PC-9 (cell line): ENCODE measurements at regions not wholly inside any gene's neighbourhood (a gene's known extent, or its start where the extent isn't known, plus 50 kb on each side); places are given as distances from the start of the nearest gene placed in this dataset.
"Not testable (repeated sequence)": the region's sequence is repeated elsewhere in the genome, so short reads cannot be mapped to it uniquely, and the experiment has no call there.

ENCODE experiments used
- BruUV-seq: library from RNA; stranded (reverse); fragments of 400-500 nt; replicated peaks from 2 replicates; lab custom pipeline; 2021; lab: Mats Ljungman, UMichigan
- CTCF ChIA-PET: fragments of 300-600 bp; sonication (Branson Sonifier 250); formaldehyde crosslinking; loops from one replicate; lab custom pipeline; 2022; ENCODE audit warnings: antibody characterized with exemption; lab: Charles Lee
- POLR2A ChIA-PET: fragments of 300-600 bp; sonication (Branson Sonifier 250); formaldehyde crosslinking; loops from one replicate; lab custom pipeline; 2022; ENCODE audit warnings: antibody characterized with exemption; ENCODE audit not compliant: unreplicated experiment; lab: Charles Lee
- DNase-seq, 2 experiments: peaks; one replicate each; pipeline versions ENCODE4 v3.0.0 to v3.0.0-alpha.2; 2015 to 2022; ENCODE audit warnings: mixed read lengths in 1 of 2
- H2AFZ ChIP-seq: fragments of 200-600 bp; sonication (generic); 2 replicates; pipeline ENCODE4 v1.8.1; 2017; ENCODE audit warnings: antibody characterized with exemption
- H3F3A ChIP-seq: fragments of 200-600 bp; sonication (generic); 2 replicates; pipeline ENCODE4 v1.8.1; 2017; ENCODE audit warnings: antibody characterized with exemption, mild to moderate bottlenecking, low read depth; ENCODE audit not compliant: insufficient read depth
- H3K27ac ChIP-seq: fragments of 200-600 bp; sonication (generic); 2 replicates; pipeline ENCODE4 v1.6.1; 2016; ENCODE audit warnings: mixed run types
- H3K27me3 ChIP-seq: fragments of 200-600 bp; sonication (generic); 2 replicates; pipeline ENCODE4 v1.6.1; 2016; ENCODE audit warnings: low read depth, mixed run types; ENCODE audit not compliant: insufficient read depth
- H3K36me3 ChIP-seq: fragments of 200-600 bp; sonication (generic); 2 replicates; pipeline ENCODE4 v1.6.1; 2016; ENCODE audit warnings: low read depth, mixed run types
- H3K4me1 ChIP-seq: fragments of 200-600 bp; sonication (generic); replicated peaks from 2 replicates; pipeline ENCODE4 v1.6.1; 2016; ENCODE audit warnings: mixed run types; ENCODE audit not compliant: insufficient read depth
- H3K4me2 ChIP-seq: fragments of 200-600 bp; sonication (generic); 2 replicates; pipeline ENCODE4 v1.6.1; 2017; ENCODE audit warnings: mixed run types
- H3K4me3 ChIP-seq: fragments of 200-600 bp; sonication (generic); 2 replicates; pipeline ENCODE4 v1.6.1; 2016; ENCODE audit warnings: mixed run types
- H3K79me2 ChIP-seq: fragments of 200-600 bp; sonication (generic); 2 replicates; pipeline ENCODE4 v1.6.1; 2017; ENCODE audit warnings: low read depth, mixed run types
- H3K9me2 ChIP-seq: fragments of 200-600 bp; sonication (generic); 2 replicates; pipeline ENCODE4 v1.8.1; 2017; ENCODE audit warnings: mild to moderate bottlenecking; ENCODE audit not compliant: insufficient read depth
- H3K9me3 ChIP-seq: fragments of 200-600 bp; sonication (generic); 2 replicates; pipeline ENCODE4 v1.8.1; 2016; ENCODE audit warnings: low read depth; ENCODE audit not compliant: insufficient read depth
- H4K20me1 ChIP-seq: fragments of 200-600 bp; sonication (generic); 2 replicates; pipeline ENCODE4 v1.8.1; 2017; ENCODE audit not compliant: insufficient read depth
- EZH2 ChIP-seq: fragments of 200-600 bp; sonication (generic); IDR thresholded peaks from 2 replicates; pipeline ENCODE4 v1.8.0; 2017; ENCODE audit warnings: antibody characterized with exemption, low read depth
- intact Hi-C: fragments of 100-400 bp; cut with micrococcal nuclease; formaldehyde crosslinking; loops from one replicate; pipeline ENCODE4 v1.10.0; 2022; ENCODE audit not compliant: unreplicated experiment
- TF ChIP-seq, protein P1 (sequence below): fragments of 200-600 bp; sonication (generic); conservative IDR thresholded peaks from 2 replicates; pipeline ENCODE4 v1.6.1; 2017; ENCODE audit warnings: mixed run types, antibody characterized with exemption, mild to moderate bottlenecking, moderate library complexity

DNA sequence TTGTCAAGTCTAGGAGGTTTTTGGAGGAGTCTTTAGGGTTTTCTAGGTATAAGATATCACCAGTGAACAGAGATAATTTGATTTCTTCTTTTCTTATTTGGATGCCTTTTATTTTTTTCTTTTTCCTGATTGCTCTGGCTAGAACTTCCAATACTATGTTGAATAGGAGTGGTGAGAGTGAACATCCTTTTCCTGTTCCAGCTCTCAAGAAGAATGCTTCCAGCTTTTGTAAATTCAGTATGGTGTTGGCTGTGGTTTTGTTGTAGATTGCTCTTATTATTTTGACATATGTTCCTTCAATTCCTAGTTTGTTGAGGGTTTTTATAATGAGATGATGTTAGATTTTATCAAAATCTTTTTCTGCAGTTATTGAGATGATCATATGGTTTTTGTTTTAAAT lies 165.6 kb upstream of the WDFY3 start:
- no peak overlapping the region for H2AFZ ChIP-seq
- H3K9me3 ChIP-seq: no peaks in the 10 kb centered on the region
- no peak overlapping the region for H3K4me3 ChIP-seq
- POLR2A ChIA-PET: no interaction called here
- no peaks in the 10 kb centered on the region for H4K20me1 ChIP-seq
- no peaks in the 10 kb centered on the region for H3K36me3 ChIP-seq
- CTCF ChIA-PET: no interaction called here
- no peak overlapping the region for H3K27ac ChIP-seq
- H3K79me2 ChIP-seq: no peaks in the 10 kb centered on the region
- H3K9me2 ChIP-seq: no peaks in the 10 kb centered on the region; the same call in 1 of the 2 replicates
- no peak for TF ChIP-seq EZH2
- TF ChIP-seq, protein P1, sequence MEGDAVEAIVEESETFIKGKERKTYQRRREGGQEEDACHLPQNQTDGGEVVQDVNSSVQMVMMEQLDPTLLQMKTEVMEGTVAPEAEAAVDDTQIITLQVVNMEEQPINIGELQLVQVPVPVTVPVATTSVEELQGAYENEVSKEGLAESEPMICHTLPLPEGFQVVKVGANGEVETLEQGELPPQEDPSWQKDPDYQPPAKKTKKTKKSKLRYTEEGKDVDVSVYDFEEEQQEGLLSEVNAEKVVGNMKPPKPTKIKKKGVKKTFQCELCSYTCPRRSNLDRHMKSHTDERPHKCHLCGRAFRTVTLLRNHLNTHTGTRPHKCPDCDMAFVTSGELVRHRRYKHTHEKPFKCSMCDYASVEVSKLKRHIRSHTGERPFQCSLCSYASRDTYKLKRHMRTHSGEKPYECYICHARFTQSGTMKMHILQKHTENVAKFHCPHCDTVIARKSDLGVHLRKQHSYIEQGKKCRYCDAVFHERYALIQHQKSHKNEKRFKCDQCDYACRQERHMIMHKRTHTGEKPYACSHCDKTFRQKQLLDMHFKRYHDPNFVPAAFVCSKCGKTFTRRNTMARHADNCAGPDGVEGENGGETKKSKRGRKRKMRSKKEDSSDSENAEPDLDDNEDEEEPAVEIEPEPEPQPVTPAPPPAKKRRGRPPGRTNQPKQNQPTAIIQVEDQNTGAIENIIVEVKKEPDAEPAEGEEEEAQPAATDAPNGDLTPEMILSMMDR: no peak
- H3K4me2 ChIP-seq: no peak overlapping the region
- intact Hi-C loops: no loop called here
- no peaks in the 10 kb centered on the region for H3F3A ChIP-seq
- no peak for DNase-seq
- no peaks in the 10 kb centered on the region for H3K4me1 ChIP-seq
- no TSS peak for BruUV-seq
- no peaks in the 10 kb centered on the region for H3K27me3 ChIP-seq

DNA sequence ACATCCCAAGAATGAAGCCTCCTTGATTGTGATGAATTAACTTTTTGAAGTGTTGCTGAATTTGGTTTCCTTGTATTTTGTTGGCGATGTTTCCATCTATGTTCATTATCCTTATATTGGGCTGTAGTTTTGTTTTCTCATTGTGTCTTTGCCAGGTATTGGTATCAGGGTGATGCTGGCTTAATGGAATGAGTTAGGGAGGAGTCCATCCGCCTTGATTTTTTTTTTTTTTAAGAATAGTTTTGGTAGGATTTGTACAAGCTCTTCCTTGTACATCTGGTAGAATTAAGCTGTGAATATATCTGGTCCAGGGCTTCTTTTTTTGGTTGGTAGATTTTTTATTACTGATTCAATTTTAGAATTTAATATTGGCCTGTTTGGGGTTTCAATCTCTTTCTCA lies 166.1 kb upstream of the WDFY3 start:
- H3K9me2 ChIP-seq: no peaks in the 10 kb centered on the region; the same call in 1 of the 2 replicates
- DNase-seq: no peak
- H4K20me1 ChIP-seq: no peaks in the 10 kb centered on the region
- no peaks in the 10 kb centered on the region for H3F3A ChIP-seq
- no peak overlapping the region for H3K27ac ChIP-seq
- no TSS peak for BruUV-seq
- no peaks in the 10 kb centered on the region for H3K79me2 ChIP-seq
- ChIA-PET CTCF (no interaction called here), POLR2A (no interaction called here)
- no peak overlapping the region for H3K4me3 ChIP-seq
- H3K4me1 ChIP-seq: no peaks in the 10 kb centered on the region
- H2AFZ ChIP-seq: no peak overlapping the region
- no peak overlapping the region for H3K4me2 ChIP-seq
- intact Hi-C loops: no loop called here
- no peaks in the 10 kb centered on the region for H3K27me3 ChIP-seq
- no peaks in the 10 kb centered on the region for H3K36me3 ChIP-seq
- no peak for TF ChIP-seq EZH2
- TF ChIP-seq, protein P1: no peak
- H3K9me3 ChIP-seq: no peaks in the 10 kb centered on the region

DNA sequence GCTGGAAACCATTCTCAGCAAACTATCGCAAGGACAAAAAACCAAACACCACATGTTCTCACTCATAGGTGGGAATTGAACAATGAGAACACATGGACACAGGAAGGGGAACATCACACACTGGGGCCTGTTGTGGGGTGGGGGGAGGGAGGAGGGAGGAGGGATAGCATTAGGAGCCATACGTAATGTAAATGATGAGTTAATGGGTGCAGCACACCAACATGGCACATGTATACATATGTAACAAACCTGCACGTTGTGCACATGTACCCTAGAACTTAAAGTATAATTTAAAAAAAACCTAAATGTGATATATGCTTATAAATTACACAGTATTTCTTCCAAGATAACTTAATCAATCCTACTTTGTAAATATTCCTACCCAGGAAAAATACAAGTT lies 173.3 kb upstream of the WDFY3 start:
- H3K4me1 ChIP-seq, POLR2A ChIA-PET, H3K9me2 ChIP-seq, H3K4me2 ChIP-seq, DNase-seq, BruUV-seq, H3K27me3 ChIP-seq, CTCF ChIA-PET, H3K36me3 ChIP-seq, H3F3A ChIP-seq, H3K27ac ChIP-seq, H3K9me3 ChIP-seq, H4K20me1 ChIP-seq, H2AFZ ChIP-seq, intact Hi-C loops, H3K79me2 ChIP-seq, H3K4me3 ChIP-seq: not testable (repeated sequence)

GRCh38 chr4:85142451-85142850 lies 176.0 kb upstream of the WDFY3 start:
- Histone ChIP-seq H3K4me2 (no peak overlapping the region), H3K27ac (no peak overlapping the region), H3K79me2 (no peaks in the 10 kb centered on the region), H3K36me3 (no peaks in the 10 kb centered on the region), H4K20me1 (no peaks in the 10 kb centered on the region), H3K27me3 (no peaks in the 10 kb centered on the region), H3K9me2 (no peaks in the 10 kb centered on the region), H3K9me3 (no peaks in the 10 kb centered on the region), H2AFZ (no peak overlapping the region), H3K4me3 (no peak overlapping the region), H3K4me1 (no peaks in the 10 kb centered on the region), H3F3A (no peaks in the 10 kb centered on the region)
- POLR2A ChIA-PET: no interaction called here
- CTCF ChIA-PET: no interaction called here
- intact Hi-C loops: no loop called here
- TF ChIP-seq, protein P1: no peak
- no peak for TF ChIP-seq EZH2
- BruUV-seq: no TSS peak
- no peak for DNase-seq
